ENCODE measurements at regions not wholly inside any gene's neighbourhood (a gene's known extent, or its start where the extent isn't known, plus 50 kb on each side); places are given as distances from the start of the nearest gene placed in this dataset.

DNA sequence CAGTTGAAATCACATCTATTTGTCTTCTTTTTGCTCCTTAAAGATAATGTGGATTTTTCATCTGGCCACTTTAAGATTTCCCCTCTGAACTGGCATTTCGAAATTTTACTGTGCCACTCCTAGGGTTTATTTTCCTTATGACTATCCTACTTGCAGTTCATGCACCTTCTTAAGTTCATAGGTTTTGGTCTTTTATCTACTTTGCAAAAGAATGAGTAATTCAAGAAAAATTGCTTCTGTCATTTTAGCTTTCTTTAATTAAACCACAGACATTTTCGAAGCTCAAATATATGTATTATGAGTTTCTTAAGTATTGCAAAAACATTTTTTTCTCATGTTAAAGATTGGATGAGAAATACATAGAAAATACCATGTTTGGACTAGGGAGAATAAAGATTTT, 1244.8 kb upstream of the TMPRSS15 start:
- no peak for TF ChIP-seq POLR2A (IDR thresholded peaks at IDR 0.05)
- TF ChIP-seq, protein P1, sequence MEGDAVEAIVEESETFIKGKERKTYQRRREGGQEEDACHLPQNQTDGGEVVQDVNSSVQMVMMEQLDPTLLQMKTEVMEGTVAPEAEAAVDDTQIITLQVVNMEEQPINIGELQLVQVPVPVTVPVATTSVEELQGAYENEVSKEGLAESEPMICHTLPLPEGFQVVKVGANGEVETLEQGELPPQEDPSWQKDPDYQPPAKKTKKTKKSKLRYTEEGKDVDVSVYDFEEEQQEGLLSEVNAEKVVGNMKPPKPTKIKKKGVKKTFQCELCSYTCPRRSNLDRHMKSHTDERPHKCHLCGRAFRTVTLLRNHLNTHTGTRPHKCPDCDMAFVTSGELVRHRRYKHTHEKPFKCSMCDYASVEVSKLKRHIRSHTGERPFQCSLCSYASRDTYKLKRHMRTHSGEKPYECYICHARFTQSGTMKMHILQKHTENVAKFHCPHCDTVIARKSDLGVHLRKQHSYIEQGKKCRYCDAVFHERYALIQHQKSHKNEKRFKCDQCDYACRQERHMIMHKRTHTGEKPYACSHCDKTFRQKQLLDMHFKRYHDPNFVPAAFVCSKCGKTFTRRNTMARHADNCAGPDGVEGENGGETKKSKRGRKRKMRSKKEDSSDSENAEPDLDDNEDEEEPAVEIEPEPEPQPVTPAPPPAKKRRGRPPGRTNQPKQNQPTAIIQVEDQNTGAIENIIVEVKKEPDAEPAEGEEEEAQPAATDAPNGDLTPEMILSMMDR (IDR thresholded peaks at IDR 0.05 in 4 of 5, conservative IDR thresholded peaks at IDR 0.05 in 1 of 5): no peak

All from gastrocnemius medialis (tissue), 4 donors.